ENCODE measurements at regions not wholly inside any gene's neighbourhood (a gene's known extent, or its start where the extent isn't known, plus 50 kb on each side); places are given as distances from the start of the nearest gene placed in this dataset.

- no peaks in the 10 kb centered on the region for H3K27me3 ChIP-seq (ENCODE audit: insufficient read depth, low read length)
- no peaks in the 10 kb centered on the region for H3K36me3 ChIP-seq (ENCODE audit: insufficient read depth, low read length)
- no peak overlapping the region for H2AFZ ChIP-seq (ENCODE audit: low read depth, low read length)
- no peak overlapping the region for H3K4me3 ChIP-seq (ENCODE audit: low read length)
- no peaks in the 10 kb centered on the region for H3K9me3 ChIP-seq (ENCODE audit: low read length)
- H3K4me1 ChIP-seq (ENCODE audit: insufficient read depth, low read length) = no peaks in the 10 kb centered on the region
Observed at GRCh38 chr11:106178361-106178760, 100.9 kb downstream of the AASDHPPT start.

GRCh38 chr11:106179048-106179447, 101.6 kb downstream of the AASDHPPT start:
- no peaks in the 10 kb centered on the region for H3K9me3 ChIP-seq (ENCODE audit: low read length)
- H3K4me3 ChIP-seq (ENCODE audit: low read length) = no peak overlapping the region
- H3K27me3 ChIP-seq (ENCODE audit: insufficient read depth, low read length) = no peaks in the 10 kb centered on the region
- H3K36me3 ChIP-seq (ENCODE audit: insufficient read depth, low read length) = no peaks in the 10 kb centered on the region
- no peak overlapping the region for H2AFZ ChIP-seq (ENCODE audit: low read depth, low read length)
- H3K4me1 ChIP-seq (ENCODE audit: insufficient read depth, low read length) = no peaks in the 10 kb centered on the region

- Histone ChIP-seq H3K9me3 (ENCODE audit: low read length) (no peaks in the 10 kb centered on the region), H3K27me3 (ENCODE audit: insufficient read depth, low read length) (no peaks in the 10 kb centered on the region), H2AFZ (ENCODE audit: low read depth, low read length) (no peak overlapping the region), H3K36me3 (ENCODE audit: insufficient read depth, low read length) (no peaks in the 10 kb centered on the region), H3K4me1 (ENCODE audit: insufficient read depth, low read length) (no peaks in the 10 kb centered on the region), H3K4me3 (ENCODE audit: low read length) (peak overlapping the region; percentile 13)
Observed at GRCh38 chr11:106186630-106187029, 109.2 kb downstream of the AASDHPPT start.

GRCh38 chr11:106187860-106188456, 110.5 kb downstream of the AASDHPPT start:
- no peaks in the 10 kb centered on the region for H3K36me3 ChIP-seq (ENCODE audit: insufficient read depth, low read length)
- H3K27me3 ChIP-seq (ENCODE audit: insufficient read depth, low read length) = no peaks in the 10 kb centered on the region
- H2AFZ ChIP-seq (ENCODE audit: low read depth, low read length) = no peak overlapping the region
- H3K9me3 ChIP-seq (ENCODE audit: low read length) = no peaks in the 10 kb centered on the region
- no peak overlapping the region for H3K4me3 ChIP-seq (ENCODE audit: low read length)
- no peaks in the 10 kb centered on the region for H3K4me1 ChIP-seq (ENCODE audit: insufficient read depth, low read length)

- Histone ChIP-seq H3K36me3 (ENCODE audit: insufficient read depth, low read length) (no peaks in the 10 kb centered on the region), H2AFZ (ENCODE audit: low read depth, low read length) (no peak overlapping the region), H3K4me1 (ENCODE audit: insufficient read depth, low read length) (no peaks in the 10 kb centered on the region), H3K27me3 (ENCODE audit: insufficient read depth, low read length) (no peaks in the 10 kb centered on the region), H3K9me3 (ENCODE audit: low read length) (no peaks in the 10 kb centered on the region), H3K4me3 (ENCODE audit: low read length) (no peak overlapping the region)
Observed at GRCh38 chr11:106193956-106194355, 116.5 kb downstream of the AASDHPPT start.

- H2AFZ ChIP-seq (ENCODE audit: low read depth, low read length) = no peak overlapping the region
- H3K36me3 ChIP-seq (ENCODE audit: insufficient read depth, low read length) = no peaks in the 10 kb centered on the region
- no peaks in the 10 kb centered on the region for H3K4me1 ChIP-seq (ENCODE audit: insufficient read depth, low read length)
- no peaks in the 10 kb centered on the region for H3K27me3 ChIP-seq (ENCODE audit: insufficient read depth, low read length)
- H3K9me3 ChIP-seq (ENCODE audit: low read length) = no peaks in the 10 kb centered on the region
- H3K4me3 ChIP-seq (ENCODE audit: low read length) = no peak overlapping the region
Observed at GRCh38 chr11:106197438-106197837, 120.0 kb downstream of the AASDHPPT start.

- no peaks in the 10 kb centered on the region for H3K9me3 ChIP-seq (ENCODE audit: low read length)
Observed at GRCh38 chr11:106202935-106203620, 125.6 kb downstream of the AASDHPPT start.

GRCh38 chr11:106208760-106209159, 131.3 kb downstream of the AASDHPPT start:
- Histone ChIP-seq H3K36me3 (ENCODE audit: insufficient read depth, low read length) (no peaks in the 10 kb centered on the region), H3K27me3 (ENCODE audit: insufficient read depth, low read length) (no peaks in the 10 kb centered on the region), H3K4me3 (ENCODE audit: low read length) (no peak overlapping the region)

More at GRCh38 chr11:106202935-106203620, 125.6 kb downstream of the AASDHPPT start:
- Histone ChIP-seq H3K36me3 (ENCODE audit: insufficient read depth, low read length) (no peaks in the 10 kb centered on the region), H3K4me3 (ENCODE audit: low read length) (no peak overlapping the region), H3K4me1 (ENCODE audit: insufficient read depth, low read length) (peaks cover 1% of the 10 kb centered on the region), H3K27me3 (ENCODE audit: insufficient read depth, low read length) (no peaks in the 10 kb centered on the region), H2AFZ (ENCODE audit: low read depth, low read length) (no peak overlapping the region)

GRCh38 chr11:106212081-106212480, 134.6 kb downstream of the AASDHPPT start:
- Histone ChIP-seq H3K36me3 (ENCODE audit: insufficient read depth, low read length) (no peaks in the 10 kb centered on the region), H3K4me1 (ENCODE audit: insufficient read depth, low read length) (no peaks in the 10 kb centered on the region), H3K9me3 (ENCODE audit: low read length) (no peaks in the 10 kb centered on the region), H3K4me3 (ENCODE audit: low read length) (no peak overlapping the region), H2AFZ (ENCODE audit: low read depth, low read length) (no peak overlapping the region), H3K27me3 (ENCODE audit: insufficient read depth, low read length) (no peaks in the 10 kb centered on the region)

More at GRCh38 chr11:106208760-106209159, 131.3 kb downstream of the AASDHPPT start:
- H2AFZ ChIP-seq (ENCODE audit: low read depth, low read length) = no peak overlapping the region
- no peaks in the 10 kb centered on the region for H3K9me3 ChIP-seq (ENCODE audit: low read length)
- H3K4me1 ChIP-seq (ENCODE audit: insufficient read depth, low read length) = peaks cover 1% of the 10 kb centered on the region

- Histone ChIP-seq H3K27me3 (ENCODE audit: insufficient read depth, low read length) (no peaks in the 10 kb centered on the region), H3K9me3 (ENCODE audit: low read length) (no peaks in the 10 kb centered on the region), H3K4me3 (ENCODE audit: low read length) (no peak overlapping the region), H3K4me1 (ENCODE audit: insufficient read depth, low read length) (peaks cover 4% of the 10 kb centered on the region), H2AFZ (ENCODE audit: low read depth, low read length) (no peak overlapping the region), H3K36me3 (ENCODE audit: insufficient read depth, low read length) (no peaks in the 10 kb centered on the region)
Observed at GRCh38 chr11:106216281-106216680, 138.8 kb downstream of the AASDHPPT start.

GRCh38 chr11:106217456-106217855, 140.0 kb downstream of the AASDHPPT start:
- Histone ChIP-seq H2AFZ (ENCODE audit: low read depth, low read length) (no peak overlapping the region), H3K4me1 (ENCODE audit: insufficient read depth, low read length) (peaks cover 4% of the 10 kb centered on the region), H3K36me3 (ENCODE audit: insufficient read depth, low read length) (no peaks in the 10 kb centered on the region), H3K27me3 (ENCODE audit: insufficient read depth, low read length) (no peaks in the 10 kb centered on the region), H3K9me3 (ENCODE audit: low read length) (no peaks in the 10 kb centered on the region), H3K4me3 (ENCODE audit: low read length) (no peak overlapping the region)

- Histone ChIP-seq H3K36me3 (ENCODE audit: insufficient read depth, low read length) (no peaks in the 10 kb centered on the region), H3K9me3 (ENCODE audit: low read length) (peaks cover 1% of the 10 kb centered on the region), H2AFZ (ENCODE audit: low read depth, low read length) (no peak overlapping the region), H3K4me1 (ENCODE audit: insufficient read depth, low read length) (peaks cover 4% of the 10 kb centered on the region), H3K27me3 (ENCODE audit: insufficient read depth, low read length) (no peaks in the 10 kb centered on the region), H3K4me3 (ENCODE audit: low read length) (no peak overlapping the region)
Observed at GRCh38 chr11:106218106-106218505, 140.6 kb downstream of the AASDHPPT start.

- Histone ChIP-seq H3K4me1 (ENCODE audit: insufficient read depth, low read length) (peaks cover 4% of the 10 kb centered on the region), H3K9me3 (ENCODE audit: low read length) (peaks cover 4% of the 10 kb centered on the region), H2AFZ (ENCODE audit: low read depth, low read length) (no peak overlapping the region), H3K4me3 (ENCODE audit: low read length) (no peak overlapping the region), H3K27me3 (ENCODE audit: insufficient read depth, low read length) (no peaks in the 10 kb centered on the region), H3K36me3 (ENCODE audit: insufficient read depth, low read length) (no peaks in the 10 kb centered on the region)
Observed at GRCh38 chr11:106222626-106223025, 145.2 kb downstream of the AASDHPPT start.
